ENCODE measurements at regions not wholly inside any gene's neighbourhood (a gene's known extent, or its start where the extent isn't known, plus 50 kb on each side); places are given as distances from the start of the nearest gene placed in this dataset.

GRCh38 chr1:192747301-192747700 is 61.5 kb upstream of the RGS2 start:
- TF ChIP-seq POLR2AphosphoS5 (IDR thresholded peaks at IDR 0.05; ENCODE audit: low read depth), result no peak
- TF ChIP-seq CTCF (IDR thresholded peaks at IDR 0.05; ENCODE audit: insufficient read depth, low read length), result no peak
- TF ChIP-seq GABPA (IDR thresholded peaks at IDR 0.05; ENCODE audit: low read depth), result no peak
- TF ChIP-seq SPI1 (IDR thresholded peaks at IDR 0.05; ENCODE audit: borderline replicate concordance, low read depth), result no peak
- no peak for TF ChIP-seq REST (IDR thresholded peaks at IDR 0.05; ENCODE audit: insufficient replicate concordance, low read depth)

All from HL-60 (cell line).